Choroid plexus epithelial cell (primary cell): ENCODE measurements at regions not wholly inside any gene's neighbourhood (a gene's known extent, or its start where the extent isn't known, plus 50 kb on each side); places are given as distances from the start of the nearest gene placed in this dataset.

Experiments
- DNase-seq: peaks from one replicate; pipeline ENCODE4 v3.0.0-alpha.2; 2010; ENCODE audit warnings: low read depth
- H3K4me3 ChIP-seq: 2 replicates; pipeline ENCODE4 v1.5.1; 2011; ENCODE audit warnings: low read depth, mild to moderate bottlenecking, control low read depth, low read length, moderate library complexity
- CTCF ChIP-seq: conservative IDR thresholded peaks from 2 replicates; pipeline ENCODE4 v1.5.1; 2011; ENCODE audit warnings: low read depth, mild to moderate bottlenecking, control low read depth, inconsistent platforms, low read length, moderate library complexity

GRCh38 chr20:11053310-11053709, 379.5 kb upstream of the JAG1 start:
- no peak for TF ChIP-seq CTCF
- no peak overlapping the region for H3K4me3 ChIP-seq
- DNase-seq = no peak

GRCh38 chr20:11054266-11054993, 380.6 kb upstream of the JAG1 start:
- TF ChIP-seq CTCF = no peak
- no peak overlapping the region for H3K4me3 ChIP-seq
- no peak for DNase-seq

GRCh38 chr20:11056414-11056813, 382.6 kb upstream of the JAG1 start:
- H3K4me3 ChIP-seq = no peak overlapping the region
- DNase-seq = no peak
- no peak for TF ChIP-seq CTCF

- peak; percentile 24 for DNase-seq
- no peak for TF ChIP-seq CTCF
- no peak overlapping the region for H3K4me3 ChIP-seq
Observed at GRCh38 chr20:11057624-11058023, 383.8 kb upstream of the JAG1 start.

GRCh38 chr20:11059659-11060058, 385.9 kb upstream of the JAG1 start:
- no peak for TF ChIP-seq CTCF
- no peak overlapping the region for H3K4me3 ChIP-seq

GRCh38 chr20:11060423-11061185, 386.8 kb upstream of the JAG1 start:
- TF ChIP-seq CTCF = no peak
- DNase-seq = peak; percentile 13
- H3K4me3 ChIP-seq = no peak overlapping the region

More at GRCh38 chr20:11059659-11060058, 385.9 kb upstream of the JAG1 start:
- no peak for DNase-seq
